ENCODE measurements at regions not wholly inside any gene's neighbourhood (a gene's known extent, or its start where the extent isn't known, plus 50 kb on each side); places are given as distances from the start of the nearest gene placed in this dataset.

- Mint-ChIP-seq H3K4me3 (no peak overlapping the region), H3K9me3 (no peaks in the 10 kb centered on the region), H3K4me1 (no peaks in the 10 kb centered on the region), H3K27ac (no peak overlapping the region), H3K27me3 (peaks cover 18 to 50% of the 10 kb centered on the region in 2 donors), H3K36me3 (no peaks in the 10 kb centered on the region)
- no peak for DNase-seq
- ATAC-seq (replicated peaks), result no peak
Measured at GRCh38 chr11:11769782-11770181, 72.0 kb upstream of the USP47 start.

- no peaks in the 10 kb centered on the region for H3K36me3 Mint-ChIP-seq
- H3K4me1 Mint-ChIP-seq, result no peaks in the 10 kb centered on the region
- H3K27me3 Mint-ChIP-seq, result peaks cover 17 to 46% of the 10 kb centered on the region in 2 donors
- DNase-seq (no peak), ATAC-seq (replicated peaks) (no peak)
- no peak overlapping the region for H3K4me3 Mint-ChIP-seq
- no peaks in the 10 kb centered on the region for H3K9me3 Mint-ChIP-seq
- no peak overlapping the region for H3K27ac Mint-ChIP-seq
Measured at GRCh38 chr11:11769362-11769761, 72.4 kb upstream of the USP47 start.

- Mint-ChIP-seq H3K4me3 (no peak overlapping the region), H3K27me3 (peaks cover 34 to 50% of the 10 kb centered on the region in 2 donors), H3K36me3 (no peaks in the 10 kb centered on the region), H3K27ac (no peak overlapping the region), H3K9me3 (no peaks in the 10 kb centered on the region), H3K4me1 (no peaks in the 10 kb centered on the region)
- DNase-seq (no peak), ATAC-seq (replicated peaks) (no peak)
Measured at GRCh38 chr11:11764423-11764803, 77.4 kb upstream of the USP47 start.

- H3K27me3 Mint-ChIP-seq, result peaks cover 33 to 49% of the 10 kb centered on the region in 2 donors
- ATAC-seq (replicated peaks) (no peak), DNase-seq (no peak)
- no peaks in the 10 kb centered on the region for H3K9me3 Mint-ChIP-seq
- H3K27ac Mint-ChIP-seq, result no peak overlapping the region
- H3K4me1 Mint-ChIP-seq, result no peaks in the 10 kb centered on the region
- H3K4me3 Mint-ChIP-seq, result no peak overlapping the region
- no peaks in the 10 kb centered on the region for H3K36me3 Mint-ChIP-seq
Measured at GRCh38 chr11:11763796-11764422, 77.9 kb upstream of the USP47 start.

- no peak for ATAC-seq (replicated peaks)
- Mint-ChIP-seq H3K4me1 (no peaks in the 10 kb centered on the region), H3K9me3 (no peaks in the 10 kb centered on the region), H3K4me3 (no peak overlapping the region), H3K27me3 (peaks cover 25 to 34% of the 10 kb centered on the region in 2 donors), H3K27ac (no peak overlapping the region), H3K36me3 (no peaks in the 10 kb centered on the region)
- no peak for DNase-seq
Measured at GRCh38 chr11:11760838-11761237, 80.9 kb upstream of the USP47 start.

GRCh38 chr11:11758603-11759196 is 83.1 kb upstream of the USP47 start:
- H3K4me1 Mint-ChIP-seq, result no peaks in the 10 kb centered on the region
- no peak overlapping the region for H3K4me3 Mint-ChIP-seq
- ATAC-seq (replicated peaks), result no peak
- no peaks in the 10 kb centered on the region for H3K9me3 Mint-ChIP-seq
- DNase-seq, result no peak
- H3K27me3 Mint-ChIP-seq, result peaks cover 26 to 37% of the 10 kb centered on the region in 2 donors
- no peak overlapping the region for H3K27ac Mint-ChIP-seq
- H3K36me3 Mint-ChIP-seq, result no peaks in the 10 kb centered on the region

- no peaks in the 10 kb centered on the region for H3K9me3 Mint-ChIP-seq
- ATAC-seq (replicated peaks) (no peak), DNase-seq (no peak)
- H3K4me1 Mint-ChIP-seq, result no peaks in the 10 kb centered on the region
- H3K36me3 Mint-ChIP-seq, result no peaks in the 10 kb centered on the region
- peaks cover 27 to 42% of the 10 kb centered on the region in 2 donors for H3K27me3 Mint-ChIP-seq
- no peak overlapping the region for H3K27ac Mint-ChIP-seq
- H3K4me3 Mint-ChIP-seq, result no peak overlapping the region
Measured at GRCh38 chr11:11757909-11758308, 83.9 kb upstream of the USP47 start.

GRCh38 chr11:11756718-11757117 is 85.1 kb upstream of the USP47 start:
- Mint-ChIP-seq H3K27me3 (peaks cover 27 to 38% of the 10 kb centered on the region in 2 donors), H3K4me3 (no peak overlapping the region), H3K36me3 (no peaks in the 10 kb centered on the region), H3K9me3 (no peaks in the 10 kb centered on the region), H3K4me1 (no peaks in the 10 kb centered on the region), H3K27ac (no peak overlapping the region)
- DNase-seq (no peak), ATAC-seq (replicated peaks) (no peak)

GRCh38 chr11:11755871-11756270 is 85.9 kb upstream of the USP47 start:
- Mint-ChIP-seq H3K4me3 (no peak overlapping the region), H3K27ac (no peak overlapping the region), H3K36me3 (no peaks in the 10 kb centered on the region), H3K4me1 (no peaks in the 10 kb centered on the region), H3K9me3 (no peaks in the 10 kb centered on the region), H3K27me3 (peaks cover 22 to 33% of the 10 kb centered on the region in 2 donors)
- no peak for ATAC-seq (replicated peaks)
- no peak for DNase-seq

GRCh38 chr11:11752679-11753078 is 89.1 kb upstream of the USP47 start:
- H3K4me3 Mint-ChIP-seq, result no peak overlapping the region
- DNase-seq, result no peak
- no peak for ATAC-seq (replicated peaks)
- peaks cover 17 to 21% of the 10 kb centered on the region in 2 donors for H3K27me3 Mint-ChIP-seq
- no peaks in the 10 kb centered on the region for H3K9me3 Mint-ChIP-seq
- H3K36me3 Mint-ChIP-seq, result no peaks in the 10 kb centered on the region
- H3K27ac Mint-ChIP-seq, result no peak overlapping the region
- H3K4me1 Mint-ChIP-seq, result no peaks in the 10 kb centered on the region

- no peak overlapping the region for H3K4me3 Mint-ChIP-seq
- ATAC-seq (replicated peaks) (no peak), DNase-seq (no peak)
- H3K27me3 Mint-ChIP-seq, result peaks cover 23 to 25% of the 10 kb centered on the region in 2 donors
- H3K4me1 Mint-ChIP-seq, result no peaks in the 10 kb centered on the region
- no peaks in the 10 kb centered on the region for H3K9me3 Mint-ChIP-seq
- H3K27ac Mint-ChIP-seq, result no peak overlapping the region
- no peaks in the 10 kb centered on the region for H3K36me3 Mint-ChIP-seq
Measured at GRCh38 chr11:11750017-11750878, 91.5 kb upstream of the USP47 start.

- Mint-ChIP-seq H3K4me1 (no peaks in the 10 kb centered on the region), H3K27me3 (peaks cover 20 to 24% of the 10 kb centered on the region in 2 donors), H3K36me3 (no peaks in the 10 kb centered on the region), H3K27ac (no peak overlapping the region), H3K4me3 (no peak overlapping the region), H3K9me3 (no peaks in the 10 kb centered on the region)
- no peak for DNase-seq
- no peak for ATAC-seq (replicated peaks)
Measured at GRCh38 chr11:11748706-11749365, 92.9 kb upstream of the USP47 start.

- H3K9me3 Mint-ChIP-seq, result no peaks in the 10 kb centered on the region
- DNase-seq (no peak), ATAC-seq (replicated peaks) (no peak)
- no peak overlapping the region for H3K27ac Mint-ChIP-seq
- H3K4me3 Mint-ChIP-seq, result no peak overlapping the region
- no peaks in the 10 kb centered on the region for H3K4me1 Mint-ChIP-seq
- no peaks in the 10 kb centered on the region for H3K36me3 Mint-ChIP-seq
- H3K27me3 Mint-ChIP-seq, result peaks cover 21 to 22% of the 10 kb centered on the region in 2 donors
Measured at GRCh38 chr11:11747570-11747969, 94.2 kb upstream of the USP47 start.

- Mint-ChIP-seq H3K27me3 (peaks cover 21 to 22% of the 10 kb centered on the region in 2 donors), H3K9me3 (no peaks in the 10 kb centered on the region), H3K36me3 (no peaks in the 10 kb centered on the region), H3K27ac (no peak overlapping the region), H3K4me1 (no peaks in the 10 kb centered on the region), H3K4me3 (no peak overlapping the region)
- ATAC-seq (replicated peaks) (no peak), DNase-seq (no peak)
Measured at GRCh38 chr11:11746449-11746848, 95.3 kb upstream of the USP47 start.

All from stimulated activated naive B cell treated with anti-CD40 and anti-IgM and Interleukin-4, amounts not matched to agents 10 μg/mL and 1 μg/mL and 100 μg/mL, for 72 hours (primary cell).